ENCODE measurements at regions not wholly inside any gene's neighbourhood (a gene's known extent, or its start where the extent isn't known, plus 50 kb on each side); places are given as distances from the start of the nearest gene placed in this dataset.
"Not testable (repeated sequence)": the region's sequence is repeated elsewhere in the genome, so short reads cannot be mapped to it uniquely, and the experiment has no call there.

GRCh38 chr6:27806981-27807440 lies 105.2 kb downstream of the OR2B2 start:
- no peak for DNase-seq (ENCODE audit: low read depth in 2 of 2)

DNA sequence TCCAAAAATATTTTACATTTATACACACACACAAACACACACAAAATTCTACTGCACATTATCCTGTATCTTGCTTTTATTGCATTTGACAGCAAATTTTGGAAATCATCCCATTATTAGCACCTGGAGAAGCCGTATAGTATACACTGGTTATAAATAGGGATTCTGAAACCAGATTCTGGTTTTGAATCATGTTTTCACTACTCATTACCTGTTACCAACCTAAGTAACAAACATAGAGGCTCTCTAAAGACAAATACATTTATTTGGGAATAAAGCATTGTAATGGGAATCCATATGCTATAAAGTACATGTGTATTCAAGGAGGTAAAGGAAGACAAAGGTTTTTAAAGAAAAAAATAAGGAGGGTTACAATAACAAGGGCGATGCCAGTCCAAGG lies 106.8 kb downstream of the OR2B2 start:
- DNase-seq (ENCODE audit: low read depth in 2 of 2) = no peak

- DNase-seq (ENCODE audit: low read depth in 2 of 2) = no peak
Measured at GRCh38 chr6:27804851-27805250, 107.3 kb downstream of the OR2B2 start.

- no peak for DNase-seq (ENCODE audit: low read depth in 2 of 2)
Measured at GRCh38 chr6:27800731-27801373, 111.3 kb downstream of the OR2B2 start.

GRCh38 chr6:27797960-27798359 lies 114.2 kb downstream of the OR2B2 start:
- no peak for DNase-seq (ENCODE audit: low read depth in 2 of 2)

DNA sequence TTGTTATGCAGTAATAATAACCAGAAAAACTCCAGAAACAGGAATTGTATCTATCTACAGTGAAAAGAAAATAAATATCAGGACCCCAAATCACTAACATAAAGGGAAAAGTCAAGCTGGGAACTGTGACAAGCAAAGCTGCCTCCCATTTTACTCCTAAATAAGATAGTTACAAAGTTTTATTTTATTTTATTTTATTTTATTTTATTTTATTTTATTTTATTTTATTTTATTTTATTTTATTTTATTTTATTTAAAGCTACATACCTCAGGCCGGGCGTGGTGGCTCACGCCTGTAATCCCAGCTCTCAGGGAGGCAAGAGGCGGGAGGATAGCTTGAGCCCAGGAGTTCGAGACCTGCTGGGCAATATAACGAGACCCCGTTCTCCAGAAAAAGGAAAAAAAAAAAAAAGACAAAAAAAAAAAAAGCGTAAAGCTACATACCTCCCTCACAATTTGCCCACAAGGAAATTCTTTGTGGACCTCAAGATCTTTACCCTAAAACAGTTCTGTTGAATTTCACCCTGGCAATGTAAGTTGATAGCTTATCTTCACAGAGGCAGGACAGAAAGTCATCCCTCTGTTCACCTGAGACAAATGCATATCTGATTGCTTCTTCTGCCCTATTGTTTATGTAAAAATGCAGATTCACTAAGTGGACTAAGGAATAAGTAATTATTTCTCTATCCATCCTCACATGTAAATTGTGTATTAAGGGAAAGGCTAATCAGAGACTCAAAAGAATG lies 115.3 kb downstream of the OR2B2 start:
- not testable (repeated sequence) for DNase-seq (ENCODE audit: low read depth in 2 of 2)

DNA sequence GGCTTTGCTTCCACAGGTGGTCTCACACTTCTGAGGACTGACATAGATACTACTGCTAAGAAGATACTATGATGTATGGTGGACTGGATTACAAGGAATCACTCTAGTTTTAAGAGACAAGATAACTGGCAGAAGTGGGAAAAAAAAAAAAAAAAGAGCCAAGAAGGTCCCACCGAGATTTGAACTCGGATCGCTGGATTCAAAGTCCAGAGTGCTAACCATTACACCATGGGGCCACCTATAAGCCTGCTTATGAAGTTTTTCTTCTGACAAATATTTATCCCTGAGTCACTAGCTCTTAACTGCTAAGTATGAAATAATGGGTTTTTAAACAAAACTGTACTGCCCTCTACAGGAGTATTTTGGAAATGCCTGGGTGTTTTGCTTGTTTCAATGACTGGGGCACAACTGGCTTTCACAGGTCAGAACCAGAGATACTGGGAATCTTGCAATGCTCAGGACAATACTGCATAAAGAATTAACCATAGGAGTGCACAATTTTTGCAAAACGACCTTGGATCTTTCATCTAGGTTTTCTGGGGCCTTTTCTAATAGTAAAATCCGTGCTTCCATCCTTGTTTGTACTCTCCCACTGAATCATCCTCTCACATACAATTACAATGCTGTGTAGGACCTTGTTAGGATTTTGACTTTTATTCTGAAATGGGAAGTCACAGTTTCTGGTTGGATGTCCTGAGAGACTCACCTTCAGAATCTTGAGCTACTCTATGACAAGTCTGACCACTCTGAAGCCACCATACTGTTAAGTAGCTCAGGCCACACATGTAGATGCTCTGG lies 116.3 kb downstream of the OR2B2 start:
- DNase-seq (ENCODE audit: low read depth in 2 of 2) = no peak

DNA sequence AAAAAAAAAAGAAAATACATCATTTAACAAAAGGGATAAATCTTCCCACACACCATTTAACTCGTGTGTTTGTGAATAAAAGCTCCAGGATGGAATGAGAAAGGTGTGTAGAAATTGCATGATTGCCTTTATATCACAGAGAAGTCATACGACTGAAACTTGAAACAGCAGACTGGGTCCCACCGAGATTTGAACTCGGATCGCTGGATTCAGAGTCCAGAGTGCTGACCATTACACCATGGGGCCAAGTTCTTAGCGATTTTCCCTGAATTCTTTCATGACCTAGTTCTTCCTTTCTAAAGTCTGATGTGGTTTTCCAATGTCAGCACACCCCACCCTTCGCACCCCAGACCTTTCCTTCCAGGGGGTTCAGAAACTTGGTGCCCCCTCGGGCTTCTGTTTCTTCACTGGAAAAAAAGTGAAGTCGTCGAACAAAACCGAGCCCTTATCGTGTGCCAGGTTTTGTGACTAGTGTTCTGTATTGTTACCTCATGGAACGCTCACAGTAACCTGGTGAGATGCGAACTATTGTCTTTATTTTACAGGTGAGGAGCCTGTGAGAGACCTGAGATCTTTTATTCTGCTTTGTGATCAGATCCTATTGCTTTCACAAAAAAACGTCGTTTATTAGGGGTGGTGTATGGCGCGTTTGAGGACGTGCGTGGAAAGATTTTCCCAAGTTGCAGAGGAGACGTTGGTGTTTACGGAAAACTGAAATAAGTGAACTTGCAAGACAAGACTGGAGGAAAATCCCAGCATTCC lies 120.8 kb downstream of the OR2B2 start:
- DNase-seq (ENCODE audit: low read depth in 2 of 2) = no peak

- not testable (repeated sequence) for DNase-seq (ENCODE audit: low read depth in 2 of 2)
Measured at GRCh38 chr6:27788376-27788775, 123.8 kb downstream of the OR2B2 start.

DNA sequence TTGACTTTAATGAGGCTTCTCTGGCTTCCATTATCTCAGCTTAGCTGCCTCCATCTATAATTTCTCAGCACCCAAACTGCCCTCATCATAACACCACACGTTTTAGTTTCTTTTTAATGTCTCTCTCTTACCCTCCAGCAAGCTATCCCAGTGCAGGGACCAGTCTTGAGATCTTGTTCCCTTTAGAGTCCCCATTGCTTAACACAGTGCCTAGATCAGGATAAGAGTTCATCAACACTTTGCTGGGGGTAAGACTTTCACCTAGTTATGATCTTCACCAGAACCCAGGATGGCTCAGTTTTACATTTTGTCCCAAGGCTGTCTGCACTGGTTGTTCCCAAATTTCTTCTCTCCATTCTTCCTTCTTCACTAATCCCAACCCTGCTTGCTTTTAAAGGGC lies 126.1 kb downstream of the OR2B2 start:
- no peak for DNase-seq (ENCODE audit: low read depth in 2 of 2)

DNA sequence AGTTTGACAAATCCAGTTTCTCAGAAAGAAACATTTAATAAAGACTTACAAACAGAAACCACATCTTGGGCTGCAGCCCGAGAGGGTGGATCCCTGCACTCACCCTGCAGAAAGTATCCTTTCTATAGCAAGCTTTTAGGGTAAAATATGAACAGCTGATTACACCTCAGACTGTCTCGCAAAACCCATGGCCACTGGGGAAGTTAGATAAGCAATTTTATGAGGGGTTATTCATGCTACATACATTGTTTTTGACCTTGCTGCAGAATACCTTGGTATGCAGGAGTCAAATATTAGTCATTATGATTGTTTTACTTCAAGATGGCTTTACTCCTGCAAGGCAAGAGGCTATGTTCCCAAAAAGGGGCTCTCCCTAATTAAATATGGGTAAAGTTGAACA lies 126.9 kb downstream of the OR2B2 start:
- no peak for DNase-seq (ENCODE audit: low read depth in 2 of 2)

- DNase-seq (ENCODE audit: low read depth in 2 of 2) = no peak
Measured at GRCh38 chr6:27782748-27783147, 129.4 kb downstream of the OR2B2 start.

- no peak for DNase-seq (ENCODE audit: low read depth in 2 of 2)
Measured at GRCh38 chr6:27778625-27779417, 133.4 kb downstream of the OR2B2 start.

GRCh38 chr6:27777614-27778355 lies 134.4 kb downstream of the OR2B2 start:
- no peak for DNase-seq (ENCODE audit: low read depth in 2 of 2)

GRCh38 chr6:27777126-27777525 lies 135.1 kb downstream of the OR2B2 start:
- DNase-seq (ENCODE audit: low read depth in 2 of 2) = no peak

DNA sequence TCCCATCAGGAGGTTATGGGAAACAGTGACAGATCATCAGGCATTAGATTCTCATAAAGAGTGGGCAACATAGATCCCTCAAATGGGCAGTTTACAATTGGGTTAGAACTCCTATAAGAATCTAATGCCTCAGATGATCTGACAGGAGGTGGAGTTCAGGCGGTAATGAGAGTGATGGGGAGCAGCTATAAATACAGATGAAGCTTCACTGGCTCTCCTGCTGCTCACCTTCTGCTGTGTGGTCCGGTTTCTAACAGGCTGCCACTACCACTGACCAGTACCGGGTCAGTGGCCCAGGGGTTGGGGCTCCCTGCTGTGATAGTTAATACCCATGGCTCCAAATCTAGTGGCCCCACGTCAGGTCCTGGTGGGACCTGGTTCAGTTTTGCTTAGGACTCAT lies 135.7 kb downstream of the OR2B2 start:
- no peak for DNase-seq (ENCODE audit: low read depth in 2 of 2)

- DNase-seq (ENCODE audit: low read depth in 2 of 2) = no peak
Measured at GRCh38 chr6:27775796-27776184, 136.4 kb downstream of the OR2B2 start.

DNA sequence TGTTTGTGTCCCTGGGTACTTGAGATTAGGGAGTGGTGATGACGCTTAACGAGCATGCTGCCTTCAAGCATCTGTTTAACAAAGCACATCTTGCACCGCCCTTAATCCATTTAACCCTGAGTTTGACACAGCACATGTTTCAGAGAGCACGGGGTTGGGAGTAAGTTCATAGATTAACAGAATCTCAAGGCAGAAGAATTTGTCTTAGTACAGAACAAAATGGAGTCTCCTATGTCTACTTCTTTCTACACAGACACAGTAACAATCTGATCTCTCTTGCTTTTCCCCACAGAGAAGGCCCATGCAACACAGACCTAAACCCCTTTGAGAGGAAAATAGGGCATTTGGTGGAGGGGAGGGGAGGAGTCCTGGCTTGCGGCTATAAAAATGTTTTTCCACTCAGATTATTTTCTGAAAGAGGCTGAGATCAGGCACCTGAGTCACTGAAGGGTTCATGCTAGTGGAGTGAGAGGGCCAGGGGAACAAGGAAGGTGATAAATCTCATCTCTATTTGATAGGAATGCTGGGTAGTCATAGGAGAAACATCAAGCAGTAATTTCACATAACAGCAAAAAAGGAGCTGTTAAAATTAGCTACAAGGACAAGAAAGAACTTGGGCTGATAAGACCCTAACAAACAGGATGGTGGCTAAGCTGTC lies 136.9 kb downstream of the OR2B2 start:
- not testable (repeated sequence) for DNase-seq (ENCODE audit: low read depth in 2 of 2)

DNA sequence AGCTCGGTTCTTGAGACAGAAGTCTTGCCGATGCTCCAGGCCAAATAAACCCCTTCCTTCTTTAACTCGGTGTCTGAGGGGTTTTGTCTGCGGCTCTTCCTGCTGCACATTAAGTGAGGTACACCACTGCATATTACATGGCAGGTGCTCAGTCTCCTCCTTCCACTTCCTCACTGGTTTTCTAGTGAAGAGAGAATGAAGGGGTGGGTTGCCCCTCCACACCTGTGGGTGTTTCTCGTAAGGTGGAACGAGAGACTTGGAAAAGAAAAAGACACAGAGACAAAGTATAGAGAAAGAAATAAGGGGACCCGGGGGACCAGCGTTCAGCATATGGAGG lies 138.0 kb downstream of the OR2B2 start:
- not testable (repeated sequence) for DNase-seq (ENCODE audit: low read depth in 2 of 2)

Measured in activated CD8-positive, alpha-beta memory T cell treated with anti-CD3 and anti-CD28 coated beads for 4 hours (primary cell).